DOHH2 (cell line): ENCODE measurements at regions not wholly inside any gene's neighbourhood (a gene's known extent, or its start where the extent isn't known, plus 50 kb on each side); places are given as distances from the start of the nearest gene placed in this dataset.

ENCODE experiments used
- CTCF ChIP-seq: fragments of 200-600 bp; sonication (generic); IDR thresholded peaks from one replicate; pipeline ENCODE4 v1.5.1; 2014; ENCODE audit warnings: antibody characterized with exemption, mild to moderate bottlenecking, low read depth, low read length; ENCODE audit not compliant: poor library complexity, severe bottlenecking
- EZH2phosphoT487 ChIP-seq: fragments of 200-600 bp; sonication (generic); IDR thresholded peaks from 2 replicates; pipeline ENCODE4 v1.6.1; 2017; ENCODE audit warnings: borderline replicate concordance, mild to moderate bottlenecking, antibody characterized with exemption, low read length, moderate library complexity, mixed read lengths

DNA sequence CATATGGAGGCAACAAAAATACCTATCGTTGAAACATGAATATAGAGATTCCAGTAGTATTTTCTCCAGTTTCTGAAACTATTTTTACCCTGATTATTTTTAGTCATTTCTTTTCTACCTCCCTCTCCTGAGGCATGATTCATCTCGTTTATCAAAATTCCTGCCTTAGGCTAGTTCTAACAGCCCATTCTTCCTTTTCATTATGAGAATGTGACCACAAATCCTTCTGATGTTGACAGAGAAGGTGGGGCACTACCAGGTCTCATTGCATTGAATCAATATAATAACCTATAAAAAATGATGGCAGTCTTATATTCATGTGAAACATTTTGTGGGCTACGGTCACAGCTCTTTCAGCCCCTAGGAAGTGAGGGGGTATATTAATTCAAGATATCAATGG is 406.5 kb upstream of the UBE2E3 start:
- TF ChIP-seq CTCF (no peak), EZH2phosphoT487 (no peak)
